ENCODE measurements at regions not wholly inside any gene's neighbourhood (a gene's known extent, or its start where the extent isn't known, plus 50 kb on each side); places are given as distances from the start of the nearest gene placed in this dataset.
A peak's percentile ranks its signal among the peaks of the same experiment; 100 is the strongest.
"Not testable (repeated sequence)": the region's sequence is repeated elsewhere in the genome, so short reads cannot be mapped to it uniquely, and the experiment has no call there.

DNA sequence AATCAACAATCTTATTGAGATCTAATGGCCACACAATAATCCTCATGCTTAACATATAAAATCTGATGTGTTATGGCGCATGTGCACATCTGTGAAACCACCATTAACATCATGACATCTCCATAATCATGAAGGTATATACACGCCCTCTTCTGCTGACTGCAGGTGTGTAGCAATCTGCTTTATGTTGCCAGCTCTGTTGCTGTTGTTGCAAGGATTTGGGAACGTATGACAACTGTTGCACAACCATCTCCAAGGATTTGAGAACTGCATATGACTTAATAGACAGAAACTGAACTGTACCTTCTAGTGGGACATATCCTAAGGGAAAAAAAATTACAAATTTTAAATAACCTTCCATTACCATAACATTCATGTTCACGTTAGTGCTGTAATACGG is 243.5 kb upstream of the HSFY2 start:
- no peak overlapping the region for H3K27ac Mint-ChIP-seq

DNA sequence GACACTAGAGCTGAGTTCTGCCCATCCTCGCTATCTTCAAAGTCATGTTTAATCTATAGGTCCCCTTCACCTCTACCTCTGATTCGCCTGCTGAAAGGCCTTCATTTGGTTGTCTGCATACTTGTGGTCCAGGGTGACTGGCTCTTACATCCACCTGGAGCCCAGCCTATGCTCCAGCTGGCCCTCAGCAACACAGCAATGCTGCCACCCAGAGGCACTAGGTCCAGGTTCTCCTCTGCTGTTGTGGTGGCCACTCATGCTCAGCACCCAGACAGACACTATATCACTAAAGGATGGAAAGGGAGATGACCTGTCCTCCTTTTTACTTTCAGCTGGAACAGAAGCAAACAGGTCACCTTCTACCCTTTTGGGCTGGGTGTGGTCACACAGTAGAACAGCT is 242.3 kb upstream of the HSFY2 start:
- peaks cover 5% of the 10 kb centered on the region for H3K36me3 Mint-ChIP-seq
- peaks cover 9% of the 10 kb centered on the region for H3K4me1 Mint-ChIP-seq
- H3K4me3 Mint-ChIP-seq: no peak overlapping the region

More for the DNA sequence above, 243.5 kb upstream of the HSFY2 start:
- Mint-ChIP-seq H3K4me3 (no peak overlapping the region), H3K27me3 (no peaks in the 10 kb centered on the region), H3K36me3 (peaks cover 5% of the 10 kb centered on the region), H3K4me1 (peaks cover 4% of the 10 kb centered on the region), H3K9me3 (no peaks in the 10 kb centered on the region)

DNA sequence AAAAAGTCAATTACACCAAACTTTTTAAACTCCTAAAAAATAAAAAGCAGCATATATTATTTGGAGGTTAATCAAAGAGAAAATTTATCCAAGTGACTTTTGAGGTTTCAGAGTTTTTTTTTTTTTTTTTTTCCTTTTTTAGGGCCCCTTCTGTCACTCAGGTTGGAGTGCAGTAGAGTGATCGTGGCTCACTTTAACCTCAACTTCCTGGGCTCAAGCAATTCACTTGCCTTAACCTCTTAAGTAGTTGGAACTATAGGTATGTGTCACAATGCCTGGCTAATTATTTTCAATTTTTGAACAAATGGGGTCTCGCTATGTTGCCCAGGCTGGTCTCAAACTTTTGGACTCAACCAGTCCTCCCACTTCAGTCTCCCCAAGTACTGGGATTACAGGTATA is 241.7 kb upstream of the HSFY2 start:
- Mint-ChIP-seq H3K27me3 (no peaks in the 10 kb centered on the region), H3K4me3 (no peak overlapping the region), H3K4me1 (peaks cover 9% of the 10 kb centered on the region), H3K36me3 (peaks cover 4% of the 10 kb centered on the region), H3K27ac (no peak overlapping the region), H3K9me3 (no peaks in the 10 kb centered on the region)

More for the DNA sequence above, 242.3 kb upstream of the HSFY2 start:
- H3K27me3 Mint-ChIP-seq: no peaks in the 10 kb centered on the region
- H3K27ac Mint-ChIP-seq: peak overlapping the region; percentile 8
- H3K9me3 Mint-ChIP-seq: no peaks in the 10 kb centered on the region

DNA sequence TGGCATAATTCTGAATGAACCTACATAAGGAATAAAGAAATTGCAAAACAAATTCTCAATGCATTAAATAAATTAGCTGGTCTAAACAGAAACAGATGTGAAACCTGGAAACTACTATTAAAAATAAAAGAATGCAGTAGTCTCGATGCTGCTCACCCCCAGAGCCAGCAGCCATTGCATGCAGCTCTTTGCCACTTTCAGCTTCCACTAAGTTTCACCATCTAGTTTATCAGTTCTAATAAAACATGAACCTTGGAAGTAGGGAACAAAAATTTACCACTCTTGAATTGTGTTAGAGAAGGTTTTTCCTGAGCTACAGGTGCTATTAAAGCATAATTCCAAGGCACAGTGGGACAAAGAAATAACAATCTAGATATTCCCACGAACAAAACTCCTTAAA is 239.4 kb upstream of the HSFY2 start:
- Mint-ChIP-seq H3K27ac (no peak overlapping the region), H3K9me3 (no peaks in the 10 kb centered on the region), H3K4me3 (no peak overlapping the region), H3K4me1 (peaks cover 9% of the 10 kb centered on the region), H3K36me3 (peaks cover 3% of the 10 kb centered on the region), H3K27me3 (no peaks in the 10 kb centered on the region)

DNA sequence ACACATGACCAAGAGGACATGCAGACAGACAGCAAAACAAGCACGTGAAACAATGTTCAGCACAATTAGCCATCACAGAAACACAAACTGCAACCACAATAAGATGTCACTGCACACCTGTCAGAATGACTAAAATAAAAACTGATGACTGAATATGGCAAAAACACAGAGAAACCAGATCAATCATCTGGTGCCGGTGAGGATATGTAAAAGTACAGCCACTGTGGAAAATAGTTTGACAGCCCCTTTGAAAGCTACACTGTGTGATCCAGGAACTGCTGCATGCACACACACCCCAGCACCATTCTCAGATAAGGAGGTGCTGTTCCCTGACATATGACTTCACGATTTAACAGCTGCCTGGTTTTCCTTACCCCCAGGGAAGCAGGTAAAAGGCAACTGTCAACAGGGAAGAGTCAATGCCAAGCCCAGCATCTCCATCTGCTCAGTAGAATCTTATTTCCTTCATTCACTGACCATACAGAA is 238.1 kb upstream of the HSFY2 start:
- Mint-ChIP-seq H3K9me3 (no peaks in the 10 kb centered on the region), H3K27me3 (no peaks in the 10 kb centered on the region), H3K27ac (no peak overlapping the region), H3K4me1 (peaks cover 20% of the 10 kb centered on the region), H3K36me3 (peaks cover 3% of the 10 kb centered on the region), H3K4me3 (no peak overlapping the region)

DNA sequence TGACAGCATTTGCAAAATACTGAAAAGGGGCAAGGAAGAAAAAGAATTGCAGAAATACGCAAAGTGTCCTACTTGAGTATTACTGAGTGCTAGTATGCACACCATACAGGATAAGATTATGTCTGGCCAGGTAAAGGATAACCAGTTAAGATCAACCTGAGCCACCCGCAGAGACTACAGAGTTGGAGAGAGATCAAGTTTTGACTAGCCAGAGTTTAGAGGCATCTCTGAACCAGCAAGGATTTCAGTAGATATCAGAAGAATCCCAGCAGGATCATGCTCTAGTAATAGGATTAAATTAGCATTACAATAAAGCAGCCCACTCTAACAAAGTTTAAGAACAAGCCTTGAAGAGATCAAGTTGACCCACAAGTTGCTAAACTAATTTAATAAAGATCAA is 232.7 kb upstream of the HSFY2 start:
- no peaks in the 10 kb centered on the region for H3K27me3 Mint-ChIP-seq
- no peaks in the 10 kb centered on the region for H3K9me3 Mint-ChIP-seq
- H3K4me1 Mint-ChIP-seq: peaks cover 14% of the 10 kb centered on the region

DNA sequence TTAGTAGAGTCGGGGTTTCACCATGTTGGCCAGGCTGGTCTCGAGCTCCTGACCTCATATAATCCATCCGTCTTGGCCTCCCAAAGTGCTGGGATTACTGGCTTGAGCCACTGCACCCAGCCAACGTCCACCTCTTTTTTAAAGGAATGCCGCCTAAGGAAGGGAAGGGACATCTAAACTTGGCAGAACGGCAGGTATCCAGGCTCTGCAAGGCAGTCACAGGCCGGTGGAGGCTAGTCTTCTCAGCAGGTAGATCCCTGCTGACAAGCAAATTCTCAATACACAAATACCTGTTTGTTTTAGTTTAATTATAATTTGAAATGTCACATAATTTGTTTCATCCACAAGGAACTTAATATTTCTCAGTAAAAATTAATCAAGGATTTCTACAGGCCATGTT is 232.0 kb upstream of the HSFY2 start:
- Mint-ChIP-seq H3K9me3 (no peaks in the 10 kb centered on the region), H3K36me3 (no peaks in the 10 kb centered on the region), H3K4me1 (peaks cover 12% of the 10 kb centered on the region), H3K27me3 (no peaks in the 10 kb centered on the region), H3K4me3 (no peak overlapping the region), H3K27ac (no peak overlapping the region)

More for the DNA sequence above, 232.7 kb upstream of the HSFY2 start:
- no peak overlapping the region for H3K27ac Mint-ChIP-seq
- H3K4me3 Mint-ChIP-seq: no peak overlapping the region
- no peaks in the 10 kb centered on the region for H3K36me3 Mint-ChIP-seq

DNA sequence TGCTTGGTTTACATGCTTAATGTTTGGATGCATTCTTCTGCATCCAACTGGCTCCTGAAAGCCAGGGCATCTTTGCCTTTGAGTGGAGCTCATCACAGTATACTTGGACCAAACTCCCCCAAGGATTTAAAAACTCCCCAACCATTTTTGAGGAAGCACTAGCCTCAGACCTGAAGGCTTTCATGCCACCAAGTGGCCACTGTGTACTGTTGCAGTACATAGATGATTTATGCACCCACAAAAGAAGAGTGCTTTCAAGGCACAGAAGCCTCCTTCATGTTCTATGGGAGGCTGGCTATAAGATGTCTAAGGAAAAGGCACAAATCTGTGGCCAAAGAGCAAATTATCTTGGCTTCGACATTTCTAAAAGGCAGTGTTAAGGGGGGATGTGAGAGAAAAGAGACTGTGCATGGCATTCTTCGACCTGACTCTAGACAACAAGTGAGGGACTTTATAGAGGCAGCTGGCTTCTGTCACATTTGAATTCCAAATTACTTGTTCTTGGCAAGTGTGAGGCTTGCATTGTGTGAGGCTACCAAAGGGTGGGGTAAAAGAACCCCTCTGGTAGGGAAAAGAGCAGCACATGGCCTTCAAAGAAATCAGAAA is 224.2 kb upstream of the HSFY2 start:
- Mint-ChIP-seq H3K27ac (no peak overlapping the region), H3K9me3 (no peaks in the 10 kb centered on the region), H3K36me3 (no peaks in the 10 kb centered on the region), H3K4me1 (no peaks in the 10 kb centered on the region), H3K27me3 (no peaks in the 10 kb centered on the region), H3K4me3 (no peak overlapping the region)

DNA sequence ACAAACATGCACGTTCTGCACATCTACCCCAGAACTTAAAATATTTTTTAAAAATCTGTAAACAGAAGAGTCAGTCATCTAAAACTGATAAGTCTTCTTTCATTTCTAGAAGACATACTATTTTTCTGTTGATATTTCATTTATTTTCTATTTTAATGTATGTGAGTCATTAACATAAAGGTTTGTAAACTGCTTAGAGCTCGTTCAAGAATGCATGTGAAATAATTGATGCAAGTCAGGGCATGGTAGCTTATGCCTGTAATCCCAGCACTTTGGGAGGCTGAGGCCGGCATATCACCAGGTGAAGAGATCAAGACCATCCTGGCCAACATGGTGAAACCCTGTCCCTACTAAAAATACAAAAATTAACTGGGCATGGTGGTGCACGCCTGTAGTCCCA is 219.9 kb upstream of the HSFY2 start:
- no peaks in the 10 kb centered on the region for H3K9me3 Mint-ChIP-seq
- no peak overlapping the region for H3K4me3 Mint-ChIP-seq
- no peak overlapping the region for H3K27ac Mint-ChIP-seq
- H3K36me3 Mint-ChIP-seq: no peaks in the 10 kb centered on the region
- no peaks in the 10 kb centered on the region for H3K27me3 Mint-ChIP-seq
- H3K4me1 Mint-ChIP-seq: no peaks in the 10 kb centered on the region

DNA sequence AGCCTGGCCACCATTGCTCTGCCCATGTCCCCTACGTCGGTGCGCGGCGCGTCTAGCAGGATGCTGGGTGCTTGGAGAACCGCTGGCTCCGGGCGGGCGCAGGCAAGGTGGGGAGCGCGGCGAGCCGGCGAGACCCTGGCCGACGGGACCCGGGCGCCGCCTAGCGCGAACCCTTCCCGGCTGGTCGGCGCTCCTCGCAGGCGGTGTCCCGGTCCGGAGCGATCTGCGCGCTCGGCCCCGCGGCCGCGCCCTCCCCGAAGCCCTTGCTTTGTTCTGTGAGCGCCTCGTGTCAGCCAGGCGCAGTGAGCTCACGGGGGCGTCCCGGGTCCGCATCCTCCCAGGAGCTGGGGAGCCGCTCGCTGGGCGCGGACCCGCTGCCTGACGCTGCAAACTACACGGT is 219.1 kb upstream of the HSFY2 start:
- not testable (repeated sequence) for H3K27ac Mint-ChIP-seq, H3K27me3 Mint-ChIP-seq, H3K4me1 Mint-ChIP-seq, H3K36me3 Mint-ChIP-seq, H3K4me3 Mint-ChIP-seq, H3K9me3 Mint-ChIP-seq

DNA sequence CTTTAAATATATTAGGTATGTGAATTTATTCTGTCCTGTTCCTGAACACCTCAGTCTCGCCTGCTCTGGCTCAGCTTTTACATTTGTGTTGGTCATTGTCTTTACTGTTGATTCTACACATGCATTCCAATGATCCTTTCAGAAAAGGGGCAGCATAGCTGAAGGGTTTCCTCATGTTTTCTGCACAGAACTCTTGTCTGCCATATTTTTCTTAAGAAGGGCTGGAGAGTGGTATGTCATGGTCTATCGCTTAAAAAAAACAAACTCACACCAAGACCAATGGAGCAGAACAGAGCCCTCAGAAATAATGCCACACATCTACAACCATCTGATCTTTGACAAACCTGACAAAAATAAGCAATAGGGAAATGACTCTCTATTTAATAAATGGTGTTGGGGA is 215.8 kb upstream of the HSFY2 start:
- Mint-ChIP-seq H3K4me3 (no peak overlapping the region), H3K36me3 (peaks cover 3% of the 10 kb centered on the region), H3K27me3 (no peaks in the 10 kb centered on the region), H3K4me1 (no peaks in the 10 kb centered on the region), H3K9me3 (no peaks in the 10 kb centered on the region), H3K27ac (no peak overlapping the region)

DNA sequence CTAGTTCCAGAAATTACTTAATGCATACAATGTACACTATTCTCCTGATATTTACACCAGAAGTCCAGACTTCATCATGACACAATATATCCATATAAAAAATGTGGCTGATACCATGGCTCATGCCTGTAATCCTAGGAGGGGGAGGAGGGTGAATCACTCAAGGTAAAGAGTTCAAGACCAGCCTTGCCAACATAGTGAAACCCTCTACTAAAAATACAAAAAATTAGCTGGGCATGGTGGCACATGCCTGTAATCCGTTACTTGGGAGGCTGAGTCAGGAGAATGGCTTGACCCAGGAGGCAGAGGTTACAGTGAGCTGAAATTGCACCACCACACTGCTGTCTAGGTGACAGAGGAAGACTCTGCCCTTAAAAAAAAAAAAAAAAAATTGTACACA is 192.5 kb upstream of the HSFY2 start:
- no peak overlapping the region for H3K27ac Mint-ChIP-seq
- H3K4me3 Mint-ChIP-seq: no peak overlapping the region
- no peaks in the 10 kb centered on the region for H3K27me3 Mint-ChIP-seq
- peaks cover 4% of the 10 kb centered on the region for H3K9me3 Mint-ChIP-seq
- H3K36me3 Mint-ChIP-seq: peaks cover 4% of the 10 kb centered on the region
- no peaks in the 10 kb centered on the region for H3K4me1 Mint-ChIP-seq

DNA sequence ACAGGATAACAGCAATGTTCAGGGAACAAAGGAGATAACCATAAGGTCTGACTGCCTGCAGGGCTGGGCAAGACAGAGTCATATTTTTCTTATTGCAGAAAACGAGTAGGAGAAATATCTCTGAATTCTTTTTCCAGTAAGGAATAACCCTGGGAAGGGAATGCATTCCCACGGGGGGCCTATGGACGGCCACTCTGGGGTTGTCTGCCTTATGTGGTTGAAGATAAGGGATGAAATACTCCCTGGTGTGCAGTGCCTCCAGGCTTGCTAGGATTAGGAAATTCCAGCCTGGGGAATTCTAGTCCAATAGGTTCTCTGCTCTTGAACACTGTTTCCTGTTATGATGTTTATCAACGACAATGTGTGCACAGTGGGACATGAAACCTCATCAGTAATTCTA is 185.3 kb upstream of the HSFY2 start:
- no peaks in the 10 kb centered on the region for H3K27me3 Mint-ChIP-seq
- no peaks in the 10 kb centered on the region for H3K4me1 Mint-ChIP-seq
- no peak overlapping the region for H3K27ac Mint-ChIP-seq
- H3K4me3 Mint-ChIP-seq: no peak overlapping the region
- peaks cover 6% of the 10 kb centered on the region for H3K9me3 Mint-ChIP-seq
- peaks cover 6% of the 10 kb centered on the region for H3K36me3 Mint-ChIP-seq

DNA sequence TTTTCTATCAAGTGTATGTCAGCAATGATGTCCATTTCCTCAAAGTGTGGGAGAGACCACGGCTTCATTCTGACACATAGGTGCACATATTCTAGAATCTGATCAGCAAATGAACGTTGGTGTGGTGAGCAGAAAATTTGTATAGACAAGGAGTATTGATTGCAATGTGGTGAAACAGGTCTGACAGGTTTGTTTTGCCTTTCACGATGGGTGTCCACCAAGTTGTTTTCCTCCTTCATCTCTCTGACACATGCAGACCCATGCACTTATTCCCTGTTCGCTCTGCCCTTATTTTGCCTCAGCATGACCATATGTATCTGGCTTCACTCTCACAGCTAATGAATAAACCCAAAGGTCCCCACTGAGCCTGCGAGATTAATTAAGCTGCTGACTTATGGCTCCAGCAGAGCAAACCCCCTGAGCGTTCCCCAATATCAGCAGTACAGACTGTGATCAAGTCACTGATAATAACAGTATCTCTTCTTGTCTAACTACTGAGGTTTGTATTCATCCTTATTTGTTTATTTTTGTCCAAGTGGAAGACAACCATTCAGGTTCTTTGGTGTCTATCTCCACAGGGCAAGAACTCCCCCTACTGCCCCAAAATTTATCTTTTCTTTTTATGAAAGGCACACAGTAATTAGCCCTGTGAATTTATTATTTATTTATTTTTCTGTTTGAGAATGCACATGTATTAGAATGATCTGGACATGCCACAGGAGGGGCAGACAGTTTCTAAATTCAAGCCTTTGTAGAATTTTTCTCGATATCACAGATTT is 178.3 kb upstream of the HSFY2 start:
- Mint-ChIP-seq H3K4me3 (no peak overlapping the region), H3K27ac (no peak overlapping the region), H3K9me3 (peaks cover 4% of the 10 kb centered on the region), H3K27me3 (no peaks in the 10 kb centered on the region), H3K4me1 (no peaks in the 10 kb centered on the region), H3K36me3 (peaks cover 14% of the 10 kb centered on the region)

DNA sequence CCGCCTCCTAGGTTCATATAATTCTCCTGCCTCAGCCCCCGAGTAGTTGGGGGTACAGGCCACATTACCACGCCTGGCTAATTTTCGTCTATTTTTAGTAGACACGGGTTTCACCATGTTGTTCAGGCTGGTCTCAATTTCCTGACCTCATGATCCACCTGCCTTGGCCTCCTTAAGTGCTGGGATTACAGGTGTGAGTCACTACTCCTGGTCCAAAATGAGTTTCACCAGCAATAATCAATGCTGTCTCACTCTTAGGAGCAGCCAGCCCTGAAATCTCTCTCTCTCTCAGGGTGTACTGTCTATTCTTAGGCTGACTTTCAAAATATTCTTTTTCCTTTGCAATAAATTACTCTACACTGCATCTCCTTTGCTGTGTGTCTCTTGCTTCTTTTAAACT is 177.5 kb upstream of the HSFY2 start:
- Mint-ChIP-seq H3K36me3 (peaks cover 17% of the 10 kb centered on the region), H3K27me3 (no peaks in the 10 kb centered on the region), H3K9me3 (peaks cover 8% of the 10 kb centered on the region), H3K27ac (no peak overlapping the region), H3K4me3 (no peak overlapping the region), H3K4me1 (no peaks in the 10 kb centered on the region)

DNA sequence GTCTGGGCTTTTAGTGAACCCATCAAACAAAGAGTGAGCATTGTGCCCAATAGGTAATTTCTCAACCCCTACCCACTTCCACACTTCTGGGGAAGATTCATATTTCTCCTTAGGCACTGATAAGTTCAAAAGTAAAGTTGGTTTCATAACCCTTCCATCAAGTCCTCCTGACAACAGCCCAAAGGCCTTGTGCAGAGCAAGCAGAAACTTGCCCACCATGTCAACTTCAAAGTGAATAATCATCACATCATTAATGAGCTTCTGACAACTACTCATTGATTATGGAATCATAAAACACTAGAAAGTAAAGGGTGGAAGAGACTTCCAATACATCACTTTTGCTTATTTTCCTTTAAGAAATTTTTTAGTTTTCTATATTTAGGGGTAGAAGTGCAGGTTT is 163.3 kb upstream of the HSFY2 start:
- H3K9me3 Mint-ChIP-seq: no peaks in the 10 kb centered on the region
- peaks cover 8% of the 10 kb centered on the region for H3K4me1 Mint-ChIP-seq
- no peak overlapping the region for H3K27ac Mint-ChIP-seq
- H3K36me3 Mint-ChIP-seq: peaks cover 2% of the 10 kb centered on the region
- no peak overlapping the region for H3K4me3 Mint-ChIP-seq
- H3K27me3 Mint-ChIP-seq: no peaks in the 10 kb centered on the region
